ENCODE measurements at regions not wholly inside any gene's neighbourhood (a gene's known extent, or its start where the extent isn't known, plus 50 kb on each side); places are given as distances from the start of the nearest gene placed in this dataset.

DNA sequence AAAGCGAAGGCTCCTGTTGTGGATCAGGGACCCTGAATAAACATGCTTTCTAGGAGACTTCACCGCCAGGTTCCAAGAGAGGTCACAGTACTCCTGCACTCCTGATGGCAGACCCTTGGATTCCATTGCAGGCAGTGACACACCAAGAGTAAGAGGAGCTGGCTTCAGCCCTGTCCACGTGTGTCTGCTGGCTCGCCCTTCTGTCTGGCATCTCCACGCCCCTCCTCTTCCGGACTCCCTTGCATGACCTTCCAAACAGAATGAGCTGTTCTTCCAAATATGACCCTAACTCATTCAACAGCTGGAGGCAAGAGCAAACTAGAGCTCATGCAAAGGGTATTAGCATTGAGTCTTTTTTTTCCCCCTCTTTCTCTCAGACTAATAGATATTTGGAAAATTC, 233.0 kb upstream of the PLEKHG7 start:
- peak; percentile 67; the same call in 1 of the 2 replicates for ATAC-seq
- no peaks in the 10 kb centered on the region for H3K27me3 ChIP-seq (ENCODE audit: low read length)
- intact Hi-C loops (cut with micrococcal nuclease) = no loop called here
- no peak overlapping the region for H3K4me2 ChIP-seq (ENCODE audit: low read length)
- no peaks in the 10 kb centered on the region for H3F3A ChIP-seq (ENCODE audit: low read length, unreplicated experiment)
- CTCF ChIA-PET = no interaction called here
- H3K4me3 ChIP-seq (ENCODE audit: low read length) = no peak overlapping the region
- no peaks in the 10 kb centered on the region for H3K79me2 ChIP-seq (ENCODE audit: low read length)
- DNase-seq = peak; percentile 47
- H2AFZ ChIP-seq (ENCODE audit: low read length) = no peak overlapping the region
- H3K9ac ChIP-seq (ENCODE audit: low read length) = no peak overlapping the region
- no peak overlapping the region for H3K27ac ChIP-seq (ENCODE audit: low read length)
- POLR2A ChIA-PET (ENCODE audit: unreplicated experiment) = no interaction called here
- no peaks in the 10 kb centered on the region for H3K9me2 ChIP-seq (replicated peaks; ENCODE audit: low read length)
- TF ChIP-seq, protein P1, sequence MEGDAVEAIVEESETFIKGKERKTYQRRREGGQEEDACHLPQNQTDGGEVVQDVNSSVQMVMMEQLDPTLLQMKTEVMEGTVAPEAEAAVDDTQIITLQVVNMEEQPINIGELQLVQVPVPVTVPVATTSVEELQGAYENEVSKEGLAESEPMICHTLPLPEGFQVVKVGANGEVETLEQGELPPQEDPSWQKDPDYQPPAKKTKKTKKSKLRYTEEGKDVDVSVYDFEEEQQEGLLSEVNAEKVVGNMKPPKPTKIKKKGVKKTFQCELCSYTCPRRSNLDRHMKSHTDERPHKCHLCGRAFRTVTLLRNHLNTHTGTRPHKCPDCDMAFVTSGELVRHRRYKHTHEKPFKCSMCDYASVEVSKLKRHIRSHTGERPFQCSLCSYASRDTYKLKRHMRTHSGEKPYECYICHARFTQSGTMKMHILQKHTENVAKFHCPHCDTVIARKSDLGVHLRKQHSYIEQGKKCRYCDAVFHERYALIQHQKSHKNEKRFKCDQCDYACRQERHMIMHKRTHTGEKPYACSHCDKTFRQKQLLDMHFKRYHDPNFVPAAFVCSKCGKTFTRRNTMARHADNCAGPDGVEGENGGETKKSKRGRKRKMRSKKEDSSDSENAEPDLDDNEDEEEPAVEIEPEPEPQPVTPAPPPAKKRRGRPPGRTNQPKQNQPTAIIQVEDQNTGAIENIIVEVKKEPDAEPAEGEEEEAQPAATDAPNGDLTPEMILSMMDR (conservative IDR thresholded peaks at IDR 0.05; ENCODE audit: low read depth, low read length) = no peak
- TF ChIP-seq EZH2phosphoT487 (IDR thresholded peaks at IDR 0.05; ENCODE audit: borderline replicate concordance, low read length) = no peak
- no peak for TF ChIP-seq EZH2 (IDR thresholded peaks at IDR 0.05; ENCODE audit: low read length, unreplicated experiment)
- H4K20me1 ChIP-seq (ENCODE audit: low read length) = no peaks in the 10 kb centered on the region
- H3K9me3 ChIP-seq (ENCODE audit: low read length) = no peaks in the 10 kb centered on the region
- H3K4me1 ChIP-seq (ENCODE audit: insufficient read depth, low read length) = peaks cover 11% of the 10 kb centered on the region
- H3K36me3 ChIP-seq (ENCODE audit: low read depth, low read length) = no peaks in the 10 kb centered on the region
- no TSS peak for BruUV-seq (replicated peaks)

DNA sequence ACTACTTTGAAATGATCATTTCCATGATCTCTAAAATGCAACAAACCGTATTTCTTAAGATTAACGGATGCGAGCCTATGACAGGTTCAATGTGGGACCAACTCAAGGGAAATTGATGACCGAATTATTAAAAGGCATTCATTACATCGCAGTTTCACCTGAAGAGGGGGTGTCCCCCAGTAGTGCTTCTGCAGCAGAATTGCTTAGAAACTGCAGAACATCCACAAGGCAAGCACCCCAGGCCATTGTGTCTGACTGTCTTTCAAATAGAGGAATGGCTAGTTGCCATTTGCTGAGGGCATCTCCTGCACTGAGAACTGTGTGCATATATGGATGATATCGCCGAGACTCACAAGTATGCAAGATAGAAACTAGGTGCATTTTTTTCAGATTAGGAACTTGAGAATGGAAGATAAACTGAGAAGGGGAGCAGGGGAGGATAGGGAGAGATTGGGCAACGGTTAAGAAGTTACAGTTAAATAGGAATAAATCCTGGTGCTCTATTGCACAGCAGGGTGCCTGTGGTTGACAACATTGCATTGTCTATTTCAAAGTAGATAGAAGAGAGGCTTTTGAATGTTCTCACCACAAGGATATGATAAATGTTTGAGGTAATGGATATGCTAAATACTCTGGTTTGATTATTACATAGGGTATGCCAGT, 234.3 kb upstream of the PLEKHG7 start:
- Histone ChIP-seq H3K4me3 (ENCODE audit: low read length) (no peak overlapping the region), H3K4me2 (ENCODE audit: low read length) (no peak overlapping the region), H4K20me1 (ENCODE audit: low read length) (no peaks in the 10 kb centered on the region), H3F3A (ENCODE audit: low read length, unreplicated experiment) (no peaks in the 10 kb centered on the region), H3K9ac (ENCODE audit: low read length) (no peak overlapping the region), H3K36me3 (ENCODE audit: low read depth, low read length) (no peaks in the 10 kb centered on the region), H3K27me3 (ENCODE audit: low read length) (no peaks in the 10 kb centered on the region), H3K9me3 (ENCODE audit: low read length) (no peaks in the 10 kb centered on the region), H3K4me1 (ENCODE audit: insufficient read depth, low read length) (peaks cover 11% of the 10 kb centered on the region), H3K27ac (ENCODE audit: low read length) (no peak overlapping the region), H3K79me2 (ENCODE audit: low read length) (no peaks in the 10 kb centered on the region), H3K9me2 (replicated peaks; ENCODE audit: low read length) (no peaks in the 10 kb centered on the region), H2AFZ (ENCODE audit: low read length) (no peak overlapping the region)
- DNase-seq (no peak), ATAC-seq (no peak)
- TF ChIP-seq, protein P1 (conservative IDR thresholded peaks at IDR 0.05; ENCODE audit: low read depth, low read length) = no peak
- TF ChIP-seq EZH2 (IDR thresholded peaks at IDR 0.05; ENCODE audit: low read length, unreplicated experiment) (no peak), EZH2phosphoT487 (IDR thresholded peaks at IDR 0.05; ENCODE audit: borderline replicate concordance, low read length) (no peak)
- CTCF ChIA-PET = no interaction called here
- no TSS peak for BruUV-seq (replicated peaks)
- POLR2A ChIA-PET (ENCODE audit: unreplicated experiment) = no interaction called here
- intact Hi-C loops (cut with micrococcal nuclease) = no loop called here

- no peaks in the 10 kb centered on the region for H3K79me2 ChIP-seq (ENCODE audit: low read length)
- H3K9me3 ChIP-seq (ENCODE audit: low read length) = no peaks in the 10 kb centered on the region
- intact Hi-C loops (cut with micrococcal nuclease) = no loop called here
- H3K36me3 ChIP-seq (ENCODE audit: low read depth, low read length) = no peaks in the 10 kb centered on the region
- H3K4me3 ChIP-seq (ENCODE audit: low read length) = no peak overlapping the region
- no peaks in the 10 kb centered on the region for H3F3A ChIP-seq (ENCODE audit: low read length, unreplicated experiment)
- peaks cover 11% of the 10 kb centered on the region for H3K4me1 ChIP-seq (ENCODE audit: insufficient read depth, low read length)
- ChIA-PET CTCF (no interaction called here), POLR2A (ENCODE audit: unreplicated experiment) (no interaction called here)
- TF ChIP-seq EZH2phosphoT487 (IDR thresholded peaks at IDR 0.05; ENCODE audit: borderline replicate concordance, low read length) (no peak), EZH2 (IDR thresholded peaks at IDR 0.05; ENCODE audit: low read length, unreplicated experiment) (no peak)
- TF ChIP-seq, protein P1 (conservative IDR thresholded peaks at IDR 0.05; ENCODE audit: low read depth, low read length) = no peak
- no peaks in the 10 kb centered on the region for H3K9me2 ChIP-seq (replicated peaks; ENCODE audit: low read length)
- H2AFZ ChIP-seq (ENCODE audit: low read length) = no peak overlapping the region
- H3K9ac ChIP-seq (ENCODE audit: low read length) = no peak overlapping the region
- ATAC-seq (no peak; the same call in 1 of the 2 replicates), DNase-seq (peak; percentile 4)
- no TSS peak for BruUV-seq (replicated peaks)
- no peak overlapping the region for H3K27ac ChIP-seq (ENCODE audit: low read length)
- no peaks in the 10 kb centered on the region for H4K20me1 ChIP-seq (ENCODE audit: low read length)
- no peaks in the 10 kb centered on the region for H3K27me3 ChIP-seq (ENCODE audit: low read length)
- no peak overlapping the region for H3K4me2 ChIP-seq (ENCODE audit: low read length)
Observed at GRCh38 chr12:92467886-92468285, 234.9 kb upstream of the PLEKHG7 start.
